ENCODE measurements at regions not wholly inside any gene's neighbourhood (a gene's known extent, or its start where the extent isn't known, plus 50 kb on each side); places are given as distances from the start of the nearest gene placed in this dataset.

GRCh38 chr13:47120282-47120681, 223.4 kb upstream of the HTR2A start:
- Histone ChIP-seq H3K4me3 (no peak overlapping the region), H3K36me3 (ENCODE audit: insufficient read depth in 1 of 2, low read depth in 1 of 2) (no peaks in the 10 kb centered on the region), H3K27ac (no peak overlapping the region), H3K9me3 (no peaks in the 10 kb centered on the region), H3K27me3 (ENCODE audit: insufficient read depth in 3 of 3, low read length in 2 of 3) (no peaks in the 10 kb centered on the region), H3K4me1 (no peaks in the 10 kb centered on the region)
- 60 to 61% (median 60%) methylated on average over 5 of the region's 5 CpGs for WGBS, 3 donors
- DNase-seq, result no peak
- no peak for TF ChIP-seq CTCF (IDR thresholded peaks at IDR 0.05)
- ATAC-seq, result no peak
- intact Hi-C loops (cut with DNase I), result no loop called here

- Histone ChIP-seq H3K27ac (no peak overlapping the region), H3K9me3 (no peaks in the 10 kb centered on the region), H3K36me3 (ENCODE audit: insufficient read depth in 1 of 2, low read depth in 1 of 2) (no peaks in the 10 kb centered on the region), H3K27me3 (ENCODE audit: insufficient read depth in 3 of 3, low read length in 2 of 3) (no peaks in the 10 kb centered on the region), H3K4me1 (no peaks in the 10 kb centered on the region), H3K4me3 (no peak overlapping the region)
- 58 to 68% (median 61%) methylated on average over 2 of the region's 2 CpGs for WGBS, 3 donors
- ATAC-seq (no peak), DNase-seq (no peak)
- intact Hi-C loops (cut with DNase I), result no loop called here
- TF ChIP-seq CTCF (IDR thresholded peaks at IDR 0.05), result no peak
Measured at GRCh38 chr13:47119575-47120235, 222.9 kb upstream of the HTR2A start.

- Histone ChIP-seq H3K27me3 (ENCODE audit: insufficient read depth in 3 of 3, low read length in 2 of 3) (no peaks in the 10 kb centered on the region), H3K36me3 (ENCODE audit: insufficient read depth in 1 of 2, low read depth in 1 of 2) (no peaks in the 10 kb centered on the region), H3K27ac (no peak overlapping the region), H3K4me3 (no peak overlapping the region), H3K9me3 (no peaks in the 10 kb centered on the region), H3K4me1 (no peaks in the 10 kb centered on the region)
- TF ChIP-seq CTCF (IDR thresholded peaks at IDR 0.05), result no peak
- WGBS, 3 donors, result 68 to 72% (median 71%) methylated on average over 3 of the region's 3 CpGs
- ATAC-seq, result no peak
- intact Hi-C loops (cut with DNase I), result no loop called here
- no peak for DNase-seq
Measured at GRCh38 chr13:47117268-47117667, 220.4 kb upstream of the HTR2A start.

GRCh38 chr13:47114030-47114429, 217.2 kb upstream of the HTR2A start:
- DNase-seq (no peak), ATAC-seq (no peak)
- no peaks in the 10 kb centered on the region for H3K27me3 ChIP-seq (ENCODE audit: insufficient read depth in 3 of 3, low read length in 2 of 3)
- no peaks in the 10 kb centered on the region for H3K9me3 ChIP-seq
- no peak overlapping the region for H3K4me3 ChIP-seq
- WGBS, 3 donors, result 81 to 100% (median 85%) methylated on average over 1 of the region's 1 CpG
- no peak for TF ChIP-seq CTCF (IDR thresholded peaks at IDR 0.05)
- intact Hi-C loops (cut with DNase I), result no loop called here
- no peaks in the 10 kb centered on the region for H3K36me3 ChIP-seq (ENCODE audit: insufficient read depth in 1 of 2, low read depth in 1 of 2)
- no peak overlapping the region for H3K27ac ChIP-seq
- H3K4me1 ChIP-seq, result no peaks in the 10 kb centered on the region

GRCh38 chr13:47112903-47113299, 216.0 kb upstream of the HTR2A start:
- no peaks in the 10 kb centered on the region for H3K4me1 ChIP-seq
- H3K36me3 ChIP-seq (ENCODE audit: insufficient read depth in 1 of 2, low read depth in 1 of 2), result no peaks in the 10 kb centered on the region
- no peak for DNase-seq
- no peak overlapping the region for H3K4me3 ChIP-seq
- 51 to 58% (median 57%) methylated on average over 1 of the region's 1 CpG for WGBS, 3 donors
- no peak overlapping the region for H3K27ac ChIP-seq
- no peaks in the 10 kb centered on the region for H3K27me3 ChIP-seq (ENCODE audit: insufficient read depth in 3 of 3, low read length in 2 of 3)
- ATAC-seq, result no peak
- H3K9me3 ChIP-seq, result no peaks in the 10 kb centered on the region
- intact Hi-C loops (cut with DNase I), result no loop called here
- TF ChIP-seq CTCF (IDR thresholded peaks at IDR 0.05), result no peak

All from psoas muscle (tissue), 7 donors.